ENCODE measurements at regions not wholly inside any gene's neighbourhood (a gene's known extent, or its start where the extent isn't known, plus 50 kb on each side); places are given as distances from the start of the nearest gene placed in this dataset.

DNA sequence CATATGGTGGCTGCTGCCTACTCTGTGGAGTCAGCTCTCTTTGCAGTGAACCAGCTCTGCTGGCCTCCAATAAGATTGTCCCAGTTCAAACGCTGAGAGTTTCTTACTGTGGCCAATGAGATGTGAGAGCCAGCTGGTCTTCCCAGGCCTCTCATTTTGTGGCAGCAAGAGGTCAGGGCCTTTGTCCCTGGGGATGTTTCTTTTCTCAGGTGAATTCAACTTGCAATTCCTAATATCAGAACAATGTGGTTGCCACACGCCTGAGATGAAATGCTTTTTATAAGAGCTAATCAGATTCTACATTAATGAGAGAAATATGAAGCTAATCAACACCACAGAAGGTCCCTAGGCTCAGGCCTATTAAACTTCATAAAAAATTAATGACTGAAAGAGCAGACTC is 660.1 kb upstream of the CAMK1G start:
- no peak for DNase-seq

DNA sequence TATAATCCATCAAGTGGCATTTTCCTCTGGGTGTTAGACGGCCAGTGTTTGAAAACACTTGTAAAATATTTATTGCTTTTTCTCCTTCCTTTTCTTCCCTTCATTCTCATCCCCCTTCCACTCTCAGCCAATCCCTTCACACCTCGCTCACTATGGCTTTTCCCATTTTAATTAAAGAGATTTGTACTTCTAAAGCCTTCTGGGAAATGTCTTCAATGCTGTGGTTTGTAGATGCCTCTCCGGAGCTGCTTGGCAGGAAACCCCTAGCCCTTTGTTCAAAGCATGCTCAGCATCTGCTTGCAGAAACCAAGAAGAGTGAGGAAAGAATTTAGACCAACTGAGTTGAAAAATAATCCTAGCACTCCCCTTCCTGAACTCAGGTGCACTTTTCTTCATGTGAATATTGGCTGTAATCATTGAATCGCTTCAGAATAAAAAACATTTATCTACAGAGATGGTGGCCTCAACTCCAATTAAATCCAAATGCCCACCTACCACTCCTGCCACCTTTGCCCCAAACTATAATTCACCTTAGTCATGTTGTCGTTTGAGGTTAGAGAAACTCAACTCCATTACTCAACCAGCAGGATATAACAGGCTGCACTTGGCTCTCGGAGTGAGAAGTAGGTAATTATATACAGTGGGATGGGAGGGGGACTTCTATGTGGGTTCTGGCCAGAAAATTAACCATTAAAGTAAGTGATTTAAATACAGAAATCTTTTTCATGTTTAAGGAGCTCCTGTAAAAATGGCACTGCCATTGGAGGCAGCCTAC is 659.4 kb upstream of the CAMK1G start:
- DNase-seq: no peak

DNA sequence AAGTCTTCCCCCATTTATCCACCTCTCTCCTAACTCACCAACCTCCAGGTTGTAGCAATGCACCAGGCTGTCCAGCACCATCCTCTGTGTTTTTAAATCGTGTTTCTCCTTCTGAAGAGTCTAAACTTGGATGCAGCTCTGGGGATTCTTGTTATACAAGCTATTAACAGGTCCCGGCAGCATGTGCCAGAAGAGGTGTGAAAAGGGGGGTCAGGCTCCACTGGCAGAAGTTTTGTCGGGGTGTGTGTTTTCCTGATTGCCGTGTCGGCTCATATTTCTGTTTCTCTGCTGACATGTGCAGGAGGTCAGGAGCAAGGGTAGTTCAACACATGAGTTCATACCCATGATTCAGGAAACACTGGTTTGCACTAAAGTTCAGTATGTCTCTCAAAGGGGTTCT is 658.6 kb upstream of the CAMK1G start:
- no peak for DNase-seq

DNA sequence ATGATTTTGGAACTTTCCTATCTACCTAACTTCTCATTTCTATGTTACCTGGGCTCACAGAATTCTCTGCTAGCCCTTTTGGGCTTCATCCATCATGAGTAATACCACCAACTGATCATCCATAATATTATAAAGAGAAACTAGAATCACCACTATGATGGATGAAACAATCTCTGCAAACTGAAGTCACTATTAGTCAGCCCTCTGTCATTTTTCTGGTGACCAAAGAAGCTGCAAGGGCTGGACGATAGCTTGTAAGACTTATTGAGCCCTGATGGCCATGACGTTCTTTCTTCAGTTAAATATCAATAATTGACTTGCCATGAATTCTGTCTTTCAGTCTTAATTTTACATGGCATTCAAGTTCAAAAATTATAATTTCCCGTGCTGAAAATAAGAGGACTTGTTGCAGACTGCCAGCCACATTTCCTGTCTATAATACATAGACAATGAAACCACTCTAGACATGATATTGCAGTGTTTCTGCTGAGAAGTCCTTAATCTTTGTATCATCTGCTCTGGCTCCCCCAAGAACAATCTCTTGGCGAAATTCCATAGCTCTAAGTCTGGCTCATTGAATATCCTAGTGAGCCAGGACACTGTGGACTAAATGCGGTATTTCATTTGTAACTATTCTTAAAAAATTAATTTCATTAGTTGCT is 655.0 kb upstream of the CAMK1G start:
- no peak for DNase-seq

DNA sequence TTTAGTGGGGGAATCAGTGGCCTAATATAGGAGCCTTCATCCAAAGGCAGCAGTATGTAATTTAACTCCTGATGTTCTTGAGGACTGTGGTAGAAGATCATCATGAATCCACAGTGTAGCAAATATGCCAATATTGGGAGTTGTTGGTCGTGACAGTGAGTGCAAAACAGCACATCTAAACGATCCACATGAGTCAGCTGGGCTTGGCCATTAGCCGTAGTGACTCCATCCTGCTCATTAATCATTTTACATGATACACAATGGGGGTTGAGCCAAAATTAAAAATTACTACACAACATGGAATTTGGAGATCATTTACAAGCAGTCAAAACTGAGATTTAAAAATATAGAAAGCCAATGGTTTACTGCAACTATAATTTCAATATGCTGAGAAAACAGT is 653.9 kb upstream of the CAMK1G start:
- no peak for DNase-seq

DNA sequence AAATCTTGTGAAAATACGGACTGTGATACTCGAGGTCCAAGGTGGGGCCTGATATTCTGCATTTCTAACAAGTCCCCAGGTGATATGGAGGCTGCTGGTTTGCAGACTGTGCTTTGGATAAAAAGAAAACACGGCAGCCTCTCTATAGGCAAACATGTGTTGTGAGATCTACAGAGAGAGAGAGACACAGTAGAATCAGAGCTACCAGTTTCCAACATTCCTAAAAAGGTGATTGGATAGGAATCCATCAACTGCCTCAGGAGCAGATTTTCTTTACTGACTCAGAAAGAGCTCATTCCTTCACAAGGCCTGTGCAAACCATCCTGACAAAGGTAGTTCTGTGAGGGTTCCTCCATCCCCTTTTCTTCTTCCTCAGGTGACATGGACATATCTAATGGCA is 651.6 kb upstream of the CAMK1G start:
- DNase-seq: no peak

DNA sequence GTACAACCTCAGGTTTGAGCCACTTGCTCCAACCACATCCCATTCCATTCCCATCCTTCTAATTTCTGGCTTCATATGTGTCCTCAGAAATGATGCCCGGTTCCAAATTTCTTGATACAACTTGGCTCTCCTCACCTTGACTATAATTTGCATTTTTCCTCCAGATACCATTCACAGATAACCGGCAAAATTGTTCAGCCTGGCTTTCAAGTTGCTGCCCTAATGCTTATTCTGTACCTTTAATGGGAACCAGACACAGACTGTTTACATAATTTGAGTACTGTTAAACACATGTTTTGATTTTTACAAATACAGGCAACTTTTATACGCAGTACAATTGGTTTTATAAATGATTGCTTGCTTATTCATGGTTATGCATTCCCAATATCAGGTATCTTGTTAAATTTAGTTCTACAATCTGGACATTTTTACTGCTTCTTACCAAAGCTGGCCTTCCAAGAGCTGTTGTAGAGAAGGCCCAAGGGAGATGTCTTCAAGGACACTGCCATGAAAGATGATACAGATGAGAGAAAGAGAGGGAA is 649.5 kb upstream of the CAMK1G start:
- no peak for DNase-seq

DNA sequence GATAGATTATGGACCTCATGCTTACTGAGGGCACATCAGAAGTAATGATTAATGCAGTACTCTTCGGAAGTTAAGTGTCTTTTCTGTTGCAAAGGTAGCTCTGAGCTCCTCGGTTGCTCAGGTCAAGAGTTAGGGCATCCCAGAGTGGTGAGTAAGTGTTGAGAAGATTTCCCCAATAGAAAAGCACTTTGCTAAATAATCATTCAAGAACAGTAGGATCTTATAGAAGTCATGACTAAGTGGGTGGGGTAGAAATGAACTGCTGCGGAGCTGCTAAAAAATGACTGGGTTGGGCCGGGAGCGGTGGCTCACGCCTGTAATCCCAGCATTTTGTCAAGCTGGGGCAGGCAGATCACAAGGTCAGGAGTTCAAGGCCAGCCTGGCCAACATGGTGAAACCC is 648.6 kb upstream of the CAMK1G start:
- no peak for DNase-seq

DNA sequence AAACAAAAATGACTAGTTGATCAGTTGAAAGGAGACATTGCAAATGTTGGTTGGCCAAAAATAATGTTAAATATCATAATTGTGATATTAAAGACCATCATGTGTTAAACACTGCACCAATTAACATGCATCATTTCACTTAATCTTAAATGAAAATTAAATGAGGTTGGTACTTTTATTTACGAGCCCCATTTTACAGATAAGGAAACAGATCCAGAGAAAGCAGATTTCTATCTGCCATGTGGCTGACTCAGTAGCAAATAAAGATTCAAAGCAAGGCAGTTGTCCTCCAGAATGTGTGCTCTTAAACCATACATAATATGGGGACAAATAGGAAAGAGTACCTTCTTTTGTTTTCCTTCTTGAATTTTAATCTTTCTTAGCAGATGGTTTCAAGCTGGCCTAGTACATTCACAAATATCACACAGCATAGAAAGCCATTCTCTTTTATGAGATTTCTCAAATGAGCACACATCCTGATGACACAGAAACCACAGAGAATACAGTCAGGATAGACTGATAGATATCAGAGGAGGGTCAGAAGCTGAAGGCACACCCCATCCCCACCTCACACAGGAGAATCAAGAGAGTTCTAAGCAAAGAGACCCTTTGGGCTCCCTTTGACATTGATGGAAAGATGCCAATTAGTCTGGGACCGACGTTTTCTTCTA is 647.9 kb upstream of the CAMK1G start:
- DNase-seq: peak in 1 of 2 donors; percentile 5

DNA sequence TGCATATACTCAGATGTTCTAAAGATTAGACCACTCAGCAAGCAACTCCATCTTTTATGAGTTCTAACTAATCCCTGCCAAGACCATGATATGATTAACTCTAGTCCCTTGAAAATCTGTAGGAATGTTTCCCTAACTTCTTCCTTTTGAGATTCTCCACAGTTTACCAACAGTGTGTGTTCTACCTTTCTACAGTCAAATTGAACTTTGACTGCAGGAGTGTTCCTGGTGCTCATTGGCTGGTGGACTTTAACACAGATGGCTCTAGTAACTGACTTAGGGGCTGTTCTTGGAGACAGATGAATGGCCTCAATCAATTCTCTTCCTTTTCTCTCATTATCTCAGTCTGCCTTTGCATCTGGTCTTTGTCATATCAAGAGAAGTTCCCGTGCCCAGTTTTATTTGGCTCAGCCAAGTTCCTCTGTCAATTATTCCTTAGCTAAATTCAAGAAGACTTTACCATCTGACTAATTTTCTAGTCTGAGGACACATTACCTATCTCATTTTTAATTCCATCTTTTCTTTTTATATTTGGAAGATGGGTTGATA is 643.9 kb upstream of the CAMK1G start:
- no peak for DNase-seq

DNA sequence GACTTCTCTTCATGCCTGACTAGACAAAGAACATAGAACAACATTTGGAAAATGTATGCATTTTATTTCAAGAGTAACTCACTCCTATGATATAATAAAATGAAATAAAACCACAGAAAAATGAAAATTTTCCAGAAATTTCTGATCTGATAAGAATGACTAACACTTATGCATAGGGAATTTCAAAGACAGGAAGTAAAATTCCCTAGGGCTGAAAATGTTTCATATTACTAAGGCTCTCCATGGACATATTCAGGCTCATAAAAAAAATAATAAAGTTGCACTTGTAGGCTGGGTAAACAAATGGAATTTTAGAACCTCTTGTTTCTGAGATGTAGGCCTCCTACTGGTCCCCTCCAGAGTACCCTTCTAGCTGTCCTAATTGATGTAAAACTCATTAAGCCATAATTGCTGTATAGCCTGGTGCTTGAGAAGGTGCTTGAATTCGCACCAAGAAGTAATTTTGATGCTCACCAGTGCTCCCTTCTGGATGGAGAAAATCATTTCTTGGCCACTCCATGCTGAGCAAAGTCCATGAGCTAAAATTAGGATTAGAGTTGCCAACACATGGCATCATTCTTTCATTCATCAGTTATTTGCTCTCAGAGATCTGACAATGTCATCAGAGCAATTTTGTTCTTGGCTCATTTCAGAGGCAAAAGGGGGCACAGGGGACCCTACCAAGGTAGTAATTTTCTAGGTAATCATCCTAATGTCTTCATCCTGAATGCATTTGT is 641.0 kb upstream of the CAMK1G start:
- no peak for DNase-seq

DNA sequence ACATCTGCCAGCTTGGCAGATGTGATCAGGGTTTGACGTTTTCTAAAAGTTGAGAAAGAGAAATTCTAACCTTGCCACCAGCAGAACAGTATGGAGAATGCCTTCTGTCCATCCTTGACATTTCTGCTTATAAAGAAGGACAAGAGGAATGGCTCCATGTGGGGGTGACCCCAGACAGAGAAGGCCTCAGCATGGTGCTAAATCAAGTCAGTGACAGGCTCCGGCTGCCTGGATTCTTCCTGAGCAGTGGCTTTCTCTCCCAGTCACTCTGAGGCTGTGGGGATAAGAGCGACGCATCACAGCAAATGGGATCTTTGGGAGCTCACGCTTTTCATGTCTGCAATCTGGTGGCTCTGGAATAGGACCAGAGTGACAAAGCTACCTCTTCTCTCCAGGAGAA is 640.2 kb upstream of the CAMK1G start:
- DNase-seq: no peak

DNA sequence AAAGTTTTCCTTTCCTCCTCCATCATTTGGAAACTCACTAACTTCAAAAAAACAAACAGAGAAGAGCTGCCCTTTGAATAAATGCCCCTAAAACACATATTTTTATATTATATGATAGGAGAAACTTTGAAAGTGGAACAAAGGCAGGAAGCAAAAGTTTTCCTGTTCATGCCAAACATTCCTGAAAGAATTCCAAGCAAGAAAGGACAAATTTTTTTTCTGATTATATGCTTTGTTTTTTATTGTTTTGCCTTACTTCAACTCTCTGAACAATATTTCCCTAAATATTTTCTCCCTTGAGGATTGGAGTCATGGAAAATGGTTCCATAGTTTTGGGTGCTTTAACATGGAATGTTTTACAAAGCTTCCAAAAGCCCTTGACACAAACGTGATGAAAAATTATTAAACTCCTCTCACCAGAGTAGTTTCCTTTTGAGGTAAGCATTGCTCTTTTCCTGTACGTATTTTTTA is 638.5 kb upstream of the CAMK1G start:
- DNase-seq: no peak

DNA sequence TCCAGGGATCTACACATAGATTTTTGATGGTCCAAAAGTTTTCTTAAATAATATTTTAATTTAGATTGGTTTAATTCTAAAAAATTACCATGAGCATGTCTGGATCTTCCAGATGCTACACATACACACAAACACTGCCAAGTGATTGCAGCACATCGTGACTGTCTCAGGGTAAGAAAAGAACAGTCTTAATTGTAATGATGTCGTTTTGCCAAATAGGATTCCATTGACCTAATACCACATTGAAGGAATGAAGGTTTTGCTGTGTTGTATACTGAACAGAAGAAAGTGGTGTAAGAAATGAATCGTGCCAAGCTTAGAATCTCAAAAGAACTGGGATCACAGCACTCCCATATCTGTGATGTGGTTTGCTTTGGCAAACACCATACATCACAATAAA is 633.3 kb upstream of the CAMK1G start:
- DNase-seq: no peak

DNA sequence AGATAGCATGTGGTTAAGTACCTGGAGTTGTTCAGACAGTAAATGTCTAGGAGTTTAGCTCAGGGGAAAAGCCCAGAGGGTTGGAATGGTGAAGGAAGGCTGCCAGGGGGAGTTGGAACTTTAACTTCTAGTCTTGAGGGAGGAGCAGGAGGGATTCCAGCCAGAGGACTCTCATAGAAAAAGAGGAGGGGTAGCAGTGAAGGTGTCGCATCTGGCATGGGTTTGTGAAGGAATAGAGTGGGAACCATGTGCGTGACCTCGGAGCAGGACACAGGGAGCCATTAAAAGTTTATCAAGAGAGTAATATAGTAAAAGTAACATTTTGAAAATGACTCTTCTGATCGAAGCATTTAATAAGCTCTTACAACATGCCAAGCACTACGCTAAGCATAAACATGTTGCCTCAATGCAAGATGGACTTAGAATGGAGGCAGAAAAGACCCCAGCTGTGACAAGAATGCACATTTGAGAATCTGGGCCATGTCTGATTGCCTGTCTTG is 632.4 kb upstream of the CAMK1G start:
- DNase-seq: no peak

DNA sequence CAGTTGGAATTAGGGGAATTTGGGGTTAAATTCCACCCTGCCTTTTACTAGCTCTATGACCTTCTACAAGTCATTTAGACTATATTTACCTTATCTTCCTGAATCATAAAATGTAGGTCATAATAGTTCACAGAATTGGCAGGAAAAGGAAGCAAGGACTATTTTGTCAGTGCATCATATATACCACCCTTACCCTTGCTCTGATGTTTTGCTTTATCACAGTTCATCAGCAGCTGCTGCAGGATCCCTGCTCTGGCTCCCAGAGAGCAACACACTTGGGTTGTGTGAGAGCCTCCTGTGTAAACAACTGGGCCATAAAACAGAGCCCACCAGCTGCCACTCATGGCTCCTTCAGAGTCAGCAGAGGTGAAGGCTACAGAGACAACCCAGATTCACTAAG is 631.6 kb upstream of the CAMK1G start:
- no peak for DNase-seq

DNA sequence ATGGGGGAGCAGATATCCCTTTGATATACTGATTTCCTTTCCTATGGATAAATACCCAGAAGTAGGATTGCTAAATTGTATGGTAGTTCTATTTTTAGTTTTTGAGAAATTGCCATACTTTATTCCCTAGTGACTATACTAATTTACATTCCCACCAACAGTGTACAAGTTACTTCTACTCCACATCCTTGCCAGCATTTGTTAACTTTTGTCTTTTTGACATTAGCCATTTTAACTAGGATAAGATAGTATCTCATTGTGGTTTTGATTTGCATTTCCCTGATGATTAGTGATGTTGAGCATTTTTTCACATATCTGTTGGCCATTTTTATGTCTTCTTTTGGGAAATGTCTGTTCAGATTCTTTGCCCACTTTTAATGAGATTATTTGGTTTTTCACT is 620.6 kb upstream of the CAMK1G start:
- DNase-seq: no peak

DNA sequence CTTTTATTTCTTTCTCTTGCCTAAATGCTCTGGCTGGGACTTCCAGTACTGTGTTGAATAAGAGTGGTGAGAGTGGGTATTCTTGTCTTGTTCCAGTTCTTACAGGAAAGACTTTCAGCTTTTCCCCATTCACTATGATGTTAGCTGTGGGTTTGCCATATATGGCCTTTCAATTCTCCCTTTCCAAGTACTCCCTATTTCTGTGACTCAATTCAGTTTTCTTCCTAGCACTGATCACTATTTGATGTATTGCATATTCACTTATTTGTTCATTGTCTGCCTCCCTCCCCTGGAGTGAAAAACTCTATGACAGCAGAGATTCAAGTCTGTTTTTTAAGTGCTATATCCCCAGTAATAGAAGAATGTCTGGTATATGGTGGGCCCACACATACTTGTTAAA is 618.2 kb upstream of the CAMK1G start:
- no peak for DNase-seq

DNA sequence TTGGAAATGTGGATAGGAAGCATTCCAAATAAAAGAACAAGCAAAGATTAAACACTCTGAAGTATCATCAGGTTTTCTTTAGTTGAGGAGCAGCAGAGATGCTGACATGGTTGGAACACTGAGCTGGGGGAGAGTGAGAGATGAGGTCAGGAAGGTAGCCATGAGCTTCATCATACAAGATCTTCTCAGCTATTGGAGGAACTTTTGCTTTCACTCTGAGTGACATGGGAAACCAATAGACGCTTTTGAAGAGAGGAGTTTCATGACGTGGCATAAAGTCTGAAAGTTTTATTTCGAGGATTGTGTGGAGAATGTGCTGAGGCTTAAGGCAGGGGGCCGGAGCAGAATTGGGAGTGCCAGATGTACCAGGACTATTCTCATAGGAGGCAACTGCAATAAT is 616.2 kb upstream of the CAMK1G start:
- DNase-seq: no peak

DNA sequence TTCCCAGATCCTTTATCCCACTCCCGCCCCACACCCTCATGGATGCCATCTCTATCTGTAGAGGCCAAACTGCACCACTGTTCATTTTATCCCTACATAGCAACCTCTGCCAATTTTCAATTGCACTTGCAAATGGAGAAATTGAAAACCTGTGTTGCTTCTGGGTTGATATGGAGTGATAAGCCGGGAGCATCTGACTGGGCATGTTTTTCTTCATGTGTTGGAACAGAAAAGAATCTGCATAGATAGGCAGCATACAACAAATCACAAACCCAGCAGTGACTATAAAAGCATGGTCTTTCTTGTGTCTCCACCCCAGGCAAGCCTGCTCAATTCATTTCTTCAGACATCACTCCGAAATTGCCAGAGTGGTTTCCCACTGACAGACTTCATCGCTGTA is 608.8 kb upstream of the CAMK1G start:
- no peak for DNase-seq

DNA sequence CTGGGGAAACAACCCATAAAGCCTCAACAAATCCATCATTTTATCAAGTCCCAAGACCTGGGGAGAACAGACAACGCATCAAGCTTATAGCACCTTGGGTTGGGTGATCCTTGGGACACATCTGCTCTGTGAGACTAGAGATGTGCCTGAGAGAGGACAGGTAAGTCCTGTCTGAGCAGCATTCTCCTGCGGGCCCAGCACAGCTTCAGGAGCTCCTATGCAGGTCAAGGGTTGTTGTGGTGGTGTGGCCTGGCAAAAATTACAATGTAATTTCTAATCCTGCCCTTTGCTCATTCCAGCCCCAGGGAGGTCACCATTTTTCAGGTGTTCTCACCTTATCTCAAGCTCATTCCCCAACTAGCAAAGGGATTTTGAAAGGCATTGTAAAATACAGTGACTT is 608.1 kb upstream of the CAMK1G start:
- no peak for DNase-seq

DNA sequence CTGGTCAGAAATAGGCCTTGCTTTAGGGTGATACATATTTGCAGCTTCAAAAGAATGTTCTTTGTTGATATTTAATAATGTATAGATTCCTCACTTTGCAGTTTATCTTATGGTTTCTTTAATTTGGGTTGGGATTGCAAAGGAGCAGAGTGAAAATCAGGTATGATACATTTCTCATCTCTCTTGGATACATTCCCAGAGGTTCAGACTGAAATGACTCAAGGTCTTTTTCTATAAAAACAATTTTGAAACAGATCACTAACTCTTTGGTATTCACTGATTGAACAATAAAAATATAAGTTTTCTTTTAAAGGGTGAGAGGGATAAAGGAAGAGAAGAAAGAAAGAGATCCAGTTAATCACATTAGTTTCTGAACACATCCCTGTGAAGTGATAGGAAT is 606.5 kb upstream of the CAMK1G start:
- no peak for DNase-seq

All from hippocampal formation (tissue), 2 donors.